H1 (cell line): ENCODE measurements at regions not wholly inside any gene's neighbourhood (a gene's known extent, or its start where the extent isn't known, plus 50 kb on each side); places are given as distances from the start of the nearest gene placed in this dataset.

Experiments
- TAF7 ChIP-seq: optimal IDR thresholded peaks from 2 replicates; pipeline ENCODE3; 2011; ENCODE audit warnings: low read depth, mild to moderate bottlenecking, inconsistent platforms, low read length, moderate library complexity, borderline replicate concordance
- TF ChIP-seq, protein P1 (sequence below): fragments of 300-600 bp; sonication (generic); IDR thresholded peaks from 2 replicates; pipeline ENCODE4 v1.7.1; 2012; ENCODE audit warnings: low read length, moderate library complexity, mild to moderate bottlenecking, inconsistent platforms; ENCODE audit not compliant: insufficient replicate concordance

- TF ChIP-seq, protein P1, sequence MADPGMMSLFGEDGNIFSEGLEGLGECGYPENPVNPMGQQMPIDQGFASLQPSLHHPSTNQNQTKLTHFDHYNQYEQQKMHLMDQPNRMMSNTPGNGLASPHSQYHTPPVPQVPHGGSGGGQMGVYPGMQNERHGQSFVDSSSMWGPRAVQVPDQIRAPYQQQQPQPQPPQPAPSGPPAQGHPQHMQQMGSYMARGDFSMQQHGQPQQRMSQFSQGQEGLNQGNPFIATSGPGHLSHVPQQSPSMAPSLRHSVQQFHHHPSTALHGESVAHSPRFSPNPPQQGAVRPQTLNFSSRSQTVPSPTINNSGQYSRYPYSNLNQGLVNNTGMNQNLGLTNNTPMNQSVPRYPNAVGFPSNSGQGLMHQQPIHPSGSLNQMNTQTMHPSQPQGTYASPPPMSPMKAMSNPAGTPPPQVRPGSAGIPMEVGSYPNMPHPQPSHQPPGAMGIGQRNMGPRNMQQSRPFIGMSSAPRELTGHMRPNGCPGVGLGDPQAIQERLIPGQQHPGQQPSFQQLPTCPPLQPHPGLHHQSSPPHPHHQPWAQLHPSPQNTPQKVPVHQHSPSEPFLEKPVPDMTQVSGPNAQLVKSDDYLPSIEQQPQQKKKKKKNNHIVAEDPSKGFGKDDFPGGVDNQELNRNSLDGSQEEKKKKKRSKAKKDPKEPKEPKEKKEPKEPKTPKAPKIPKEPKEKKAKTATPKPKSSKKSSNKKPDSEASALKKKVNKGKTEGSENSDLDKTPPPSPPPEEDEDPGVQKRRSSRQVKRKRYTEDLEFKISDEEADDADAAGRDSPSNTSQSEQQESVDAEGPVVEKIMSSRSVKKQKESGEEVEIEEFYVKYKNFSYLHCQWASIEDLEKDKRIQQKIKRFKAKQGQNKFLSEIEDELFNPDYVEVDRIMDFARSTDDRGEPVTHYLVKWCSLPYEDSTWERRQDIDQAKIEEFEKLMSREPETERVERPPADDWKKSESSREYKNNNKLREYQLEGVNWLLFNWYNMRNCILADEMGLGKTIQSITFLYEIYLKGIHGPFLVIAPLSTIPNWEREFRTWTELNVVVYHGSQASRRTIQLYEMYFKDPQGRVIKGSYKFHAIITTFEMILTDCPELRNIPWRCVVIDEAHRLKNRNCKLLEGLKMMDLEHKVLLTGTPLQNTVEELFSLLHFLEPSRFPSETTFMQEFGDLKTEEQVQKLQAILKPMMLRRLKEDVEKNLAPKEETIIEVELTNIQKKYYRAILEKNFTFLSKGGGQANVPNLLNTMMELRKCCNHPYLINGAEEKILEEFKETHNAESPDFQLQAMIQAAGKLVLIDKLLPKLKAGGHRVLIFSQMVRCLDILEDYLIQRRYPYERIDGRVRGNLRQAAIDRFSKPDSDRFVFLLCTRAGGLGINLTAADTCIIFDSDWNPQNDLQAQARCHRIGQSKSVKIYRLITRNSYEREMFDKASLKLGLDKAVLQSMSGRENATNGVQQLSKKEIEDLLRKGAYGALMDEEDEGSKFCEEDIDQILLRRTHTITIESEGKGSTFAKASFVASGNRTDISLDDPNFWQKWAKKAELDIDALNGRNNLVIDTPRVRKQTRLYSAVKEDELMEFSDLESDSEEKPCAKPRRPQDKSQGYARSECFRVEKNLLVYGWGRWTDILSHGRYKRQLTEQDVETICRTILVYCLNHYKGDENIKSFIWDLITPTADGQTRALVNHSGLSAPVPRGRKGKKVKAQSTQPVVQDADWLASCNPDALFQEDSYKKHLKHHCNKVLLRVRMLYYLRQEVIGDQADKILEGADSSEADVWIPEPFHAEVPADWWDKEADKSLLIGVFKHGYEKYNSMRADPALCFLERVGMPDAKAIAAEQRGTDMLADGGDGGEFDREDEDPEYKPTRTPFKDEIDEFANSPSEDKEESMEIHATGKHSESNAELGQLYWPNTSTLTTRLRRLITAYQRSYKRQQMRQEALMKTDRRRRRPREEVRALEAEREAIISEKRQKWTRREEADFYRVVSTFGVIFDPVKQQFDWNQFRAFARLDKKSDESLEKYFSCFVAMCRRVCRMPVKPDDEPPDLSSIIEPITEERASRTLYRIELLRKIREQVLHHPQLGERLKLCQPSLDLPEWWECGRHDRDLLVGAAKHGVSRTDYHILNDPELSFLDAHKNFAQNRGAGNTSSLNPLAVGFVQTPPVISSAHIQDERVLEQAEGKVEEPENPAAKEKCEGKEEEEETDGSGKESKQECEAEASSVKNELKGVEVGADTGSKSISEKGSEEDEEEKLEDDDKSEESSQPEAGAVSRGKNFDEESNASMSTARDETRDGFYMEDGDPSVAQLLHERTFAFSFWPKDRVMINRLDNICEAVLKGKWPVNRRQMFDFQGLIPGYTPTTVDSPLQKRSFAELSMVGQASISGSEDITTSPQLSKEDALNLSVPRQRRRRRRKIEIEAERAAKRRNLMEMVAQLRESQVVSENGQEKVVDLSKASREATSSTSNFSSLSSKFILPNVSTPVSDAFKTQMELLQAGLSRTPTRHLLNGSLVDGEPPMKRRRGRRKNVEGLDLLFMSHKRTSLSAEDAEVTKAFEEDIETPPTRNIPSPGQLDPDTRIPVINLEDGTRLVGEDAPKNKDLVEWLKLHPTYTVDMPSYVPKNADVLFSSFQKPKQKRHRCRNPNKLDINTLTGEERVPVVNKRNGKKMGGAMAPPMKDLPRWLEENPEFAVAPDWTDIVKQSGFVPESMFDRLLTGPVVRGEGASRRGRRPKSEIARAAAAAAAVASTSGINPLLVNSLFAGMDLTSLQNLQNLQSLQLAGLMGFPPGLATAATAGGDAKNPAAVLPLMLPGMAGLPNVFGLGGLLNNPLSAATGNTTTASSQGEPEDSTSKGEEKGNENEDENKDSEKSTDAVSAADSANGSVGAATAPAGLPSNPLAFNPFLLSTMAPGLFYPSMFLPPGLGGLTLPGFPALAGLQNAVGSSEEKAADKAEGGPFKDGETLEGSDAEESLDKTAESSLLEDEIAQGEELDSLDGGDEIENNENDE, result no peak
- TF ChIP-seq TAF7, result no peak
- TF ChIP-seq, all 59 proteins: peak for 0
These were observed 907.0 kb downstream of the KCNJ18 start (continued) for GRCh38 chr17:22599322-22599721.
